Testis (tissue), 2 donors: ENCODE measurements at regions not wholly inside any gene's neighbourhood (a gene's known extent, or its start where the extent isn't known, plus 50 kb on each side); places are given as distances from the start of the nearest gene placed in this dataset.

Experiments
- POLR2A ChIP-seq: fragments of 450-650 bp; IDR thresholded peaks from one replicate; pipeline ENCODE4 v1.6.1; 2017; ENCODE audit warnings: antibody characterized with exemption, mild to moderate bottlenecking, moderate library complexity
- TF ChIP-seq, protein P1 (sequence below), 3 experiments: fragments of 450-650 bp in 2 of 3; fragments of 200-600 bp in 1 of 3; sonication (generic) in 1 of 3; IDR thresholded peaks; one replicate each; pipeline ENCODE4 v1.5.1; 2016 to 2019; ENCODE audit warnings: antibody characterized with exemption in 3 of 3, mild to moderate bottlenecking in 2 of 3, moderate library complexity in 1 of 3

DNA sequence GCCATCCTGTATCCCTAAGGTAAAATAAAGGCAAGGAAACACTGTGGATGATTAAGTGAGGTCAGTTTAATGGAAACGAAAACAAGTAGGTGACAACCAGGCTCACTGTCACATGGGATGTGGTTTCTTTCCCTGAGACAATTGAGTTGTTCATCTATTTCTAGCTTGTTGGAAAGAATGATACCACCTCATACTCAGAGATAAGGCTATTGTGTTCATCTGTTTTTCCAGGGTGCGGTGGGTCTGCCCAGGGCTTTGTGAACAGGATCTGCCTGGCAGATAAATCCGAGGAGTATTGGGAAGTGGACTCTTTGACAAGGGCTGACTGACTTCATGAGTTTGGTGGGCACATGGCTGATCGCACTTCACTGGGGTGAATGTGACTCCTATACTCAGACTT, 80.8 kb upstream of the TIAM2 start:
- no peak for TF ChIP-seq POLR2A
- TF ChIP-seq, protein P1, sequence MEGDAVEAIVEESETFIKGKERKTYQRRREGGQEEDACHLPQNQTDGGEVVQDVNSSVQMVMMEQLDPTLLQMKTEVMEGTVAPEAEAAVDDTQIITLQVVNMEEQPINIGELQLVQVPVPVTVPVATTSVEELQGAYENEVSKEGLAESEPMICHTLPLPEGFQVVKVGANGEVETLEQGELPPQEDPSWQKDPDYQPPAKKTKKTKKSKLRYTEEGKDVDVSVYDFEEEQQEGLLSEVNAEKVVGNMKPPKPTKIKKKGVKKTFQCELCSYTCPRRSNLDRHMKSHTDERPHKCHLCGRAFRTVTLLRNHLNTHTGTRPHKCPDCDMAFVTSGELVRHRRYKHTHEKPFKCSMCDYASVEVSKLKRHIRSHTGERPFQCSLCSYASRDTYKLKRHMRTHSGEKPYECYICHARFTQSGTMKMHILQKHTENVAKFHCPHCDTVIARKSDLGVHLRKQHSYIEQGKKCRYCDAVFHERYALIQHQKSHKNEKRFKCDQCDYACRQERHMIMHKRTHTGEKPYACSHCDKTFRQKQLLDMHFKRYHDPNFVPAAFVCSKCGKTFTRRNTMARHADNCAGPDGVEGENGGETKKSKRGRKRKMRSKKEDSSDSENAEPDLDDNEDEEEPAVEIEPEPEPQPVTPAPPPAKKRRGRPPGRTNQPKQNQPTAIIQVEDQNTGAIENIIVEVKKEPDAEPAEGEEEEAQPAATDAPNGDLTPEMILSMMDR (IDR thresholded peaks at IDR 0.05) = no peak
